Esophagus muscularis mucosa (tissue), 4 donors: ENCODE measurements at regions not wholly inside any gene's neighbourhood (a gene's known extent, or its start where the extent isn't known, plus 50 kb on each side); places are given as distances from the start of the nearest gene placed in this dataset.
A peak's percentile ranks its signal among the peaks of the same experiment; 100 is the strongest.
"Not testable (repeated sequence)": the region's sequence is repeated elsewhere in the genome, so short reads cannot be mapped to it uniquely, and the experiment has no call there.

Experiments used
- DNase-seq: peaks from one replicate; pipeline ENCODE4 v3.0.0-alpha.2; 2017; ENCODE audit errors: extremely low spot score
- H3K27ac ChIP-seq, 4 donors: fragments of 200-600 bp; sonication (generic); replicated peaks in 1 of 4; 1 replicate in 3 of 4; 2 replicates in 1 of 4; pipeline ENCODE4 v1.5.1; 2016 to 2019; ENCODE audit warnings: mild to moderate bottlenecking in 1 of 4
- H3K27me3 ChIP-seq, 4 donors: fragments of 200-600 bp; sonication (generic); one replicate each; pipeline versions ENCODE4 v1.5.1 to v1.6.0; 2016 to 2019
- H3K36me3 ChIP-seq, 4 donors: fragments of 200-600 bp; sonication (generic); one replicate each; pipeline ENCODE4 v1.5.1; 2016 to 2019
- H3K4me1 ChIP-seq, 4 donors: fragments of 200-600 bp; sonication (generic); one replicate each; pipeline ENCODE4 v1.5.1; 2016 to 2019
- H3K4me3 ChIP-seq, 4 donors: fragments of 200-600 bp; sonication (generic); 1 replicate in 2 of 4; 2 replicates in 2 of 4; pipeline ENCODE4 v1.5.1; 2016 to 2019; ENCODE audit warnings: mild to moderate bottlenecking in 4 of 4, moderate library complexity in 1 of 4
- H3K9me3 ChIP-seq, 4 donors: fragments of 200-600 bp; sonication (generic); 1 replicate in 3 of 4; 2 replicates in 1 of 4; pipeline ENCODE4 v1.5.1; 2016 to 2019
- EP300 ChIP-seq: sonication (generic); formaldehyde crosslinking; IDR thresholded peaks from one replicate; pipeline ENCODE4 v1.6.1; 2017; ENCODE audit warnings: antibody characterized with exemption
- POLR2A ChIP-seq: fragments of 450-650 bp; IDR thresholded peaks from one replicate; pipeline ENCODE4 v1.6.1; 2017; ENCODE audit warnings: antibody characterized with exemption, moderate library complexity, mild to moderate bottlenecking, low read depth
- POLR2AphosphoS5 ChIP-seq, 2 donors: sonication (generic); formaldehyde crosslinking; IDR thresholded peaks; one replicate each; pipeline ENCODE4 v1.6.1; 2017; ENCODE audit warnings: antibody characterized with exemption in 2 of 2
- WGBS: methylation state at CpG from one replicate; pipeline ENCODE4 v1.1.5; 2018; 5-methylcytosine and 5-hydroxymethylcytosine counted together
- intact Hi-C: fragments of 100-400 bp; cut with DNase I; formaldehyde crosslinking; loops from one replicate; pipeline ENCODE4 v1.15.1; 2023
- TF ChIP-seq, protein P1 (sequence below), 3 experiments: fragments of 200-600 bp in 2 of 3; fragments of 450-650 bp in 1 of 3; sonication (generic) in 2 of 3; IDR thresholded peaks; one replicate each; pipeline ENCODE4 v1.5.1; 2017 to 2019; ENCODE audit warnings: antibody characterized with exemption in 3 of 3, mild to moderate bottlenecking in 2 of 3, moderate library complexity in 1 of 3

DNA sequence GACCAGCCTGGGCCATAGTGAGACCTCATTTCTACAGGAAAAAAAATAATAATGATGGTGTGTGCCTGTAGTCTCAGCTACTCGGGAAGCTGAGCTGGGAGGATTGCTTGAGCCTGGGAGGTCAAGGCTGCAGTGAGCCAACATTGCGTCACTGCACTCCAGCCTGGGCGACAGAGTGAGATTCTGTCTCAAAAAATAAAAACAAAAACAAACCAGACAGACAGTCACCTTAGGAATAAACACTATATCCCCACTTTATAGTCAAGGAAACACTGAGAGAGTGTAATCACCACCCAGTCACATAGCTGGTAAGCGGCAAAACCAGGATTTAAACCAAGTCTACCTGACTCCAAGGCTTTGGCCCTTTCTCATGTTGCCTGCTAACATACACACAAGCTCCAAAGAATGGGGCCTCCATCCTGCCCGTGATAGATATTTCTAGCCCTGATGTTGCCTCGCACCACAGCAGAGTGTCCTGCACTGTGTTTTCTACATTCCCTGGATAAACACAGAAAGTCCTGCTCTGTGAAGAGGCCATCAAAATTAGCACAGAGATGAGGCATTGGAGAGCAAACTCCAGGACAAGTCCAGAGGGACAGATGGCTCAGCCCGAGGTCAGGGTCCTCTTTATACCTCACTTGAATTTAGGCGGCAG lies 66.1 kb upstream of the SMURF2 start:
- no peak overlapping the region for H3K27ac ChIP-seq
- no peaks in the 10 kb centered on the region for H3K36me3 ChIP-seq
- TF ChIP-seq, protein P1, sequence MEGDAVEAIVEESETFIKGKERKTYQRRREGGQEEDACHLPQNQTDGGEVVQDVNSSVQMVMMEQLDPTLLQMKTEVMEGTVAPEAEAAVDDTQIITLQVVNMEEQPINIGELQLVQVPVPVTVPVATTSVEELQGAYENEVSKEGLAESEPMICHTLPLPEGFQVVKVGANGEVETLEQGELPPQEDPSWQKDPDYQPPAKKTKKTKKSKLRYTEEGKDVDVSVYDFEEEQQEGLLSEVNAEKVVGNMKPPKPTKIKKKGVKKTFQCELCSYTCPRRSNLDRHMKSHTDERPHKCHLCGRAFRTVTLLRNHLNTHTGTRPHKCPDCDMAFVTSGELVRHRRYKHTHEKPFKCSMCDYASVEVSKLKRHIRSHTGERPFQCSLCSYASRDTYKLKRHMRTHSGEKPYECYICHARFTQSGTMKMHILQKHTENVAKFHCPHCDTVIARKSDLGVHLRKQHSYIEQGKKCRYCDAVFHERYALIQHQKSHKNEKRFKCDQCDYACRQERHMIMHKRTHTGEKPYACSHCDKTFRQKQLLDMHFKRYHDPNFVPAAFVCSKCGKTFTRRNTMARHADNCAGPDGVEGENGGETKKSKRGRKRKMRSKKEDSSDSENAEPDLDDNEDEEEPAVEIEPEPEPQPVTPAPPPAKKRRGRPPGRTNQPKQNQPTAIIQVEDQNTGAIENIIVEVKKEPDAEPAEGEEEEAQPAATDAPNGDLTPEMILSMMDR (IDR thresholded peaks at IDR 0.05): no peak
- TF ChIP-seq POLR2AphosphoS5 (IDR thresholded peaks at IDR 0.05) (no peak), EP300 (no peak), POLR2A (no peak)
- no peak for DNase-seq
- no peaks in the 10 kb centered on the region for H3K27me3 ChIP-seq
- peaks cover 10 to 25% (median 19%) of the 10 kb centered on the region in 4 donors for H3K4me1 ChIP-seq
- intact Hi-C loops: no loop called here
- 83% methylated on average over 6 of the region's 8 CpGs for WGBS
- no peaks in the 10 kb centered on the region for H3K9me3 ChIP-seq
- H3K4me3 ChIP-seq: no peak overlapping the region

DNA sequence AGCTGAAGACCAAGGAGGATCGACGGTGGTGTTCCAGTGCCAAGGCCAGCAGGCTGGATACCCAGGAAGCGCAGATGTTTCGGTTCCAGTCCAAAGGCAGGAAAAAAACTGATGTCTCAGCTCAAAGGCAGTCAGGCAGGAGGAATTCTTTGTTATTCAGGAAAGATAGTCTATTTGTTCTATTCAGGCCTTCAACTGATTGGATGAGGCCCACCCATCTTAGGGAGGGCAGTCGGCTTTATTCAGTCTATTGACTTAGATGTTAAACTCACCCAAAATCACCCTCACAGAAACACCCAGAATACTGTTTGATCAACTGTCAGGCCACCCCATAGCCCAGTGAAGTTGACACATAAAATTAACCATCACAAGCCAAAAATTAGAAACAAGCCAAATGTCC lies 63.9 kb upstream of the SMURF2 start:
- 94% methylated on average over 4 of the region's 5 CpGs for WGBS
- DNase-seq: not testable (repeated sequence)

DNA sequence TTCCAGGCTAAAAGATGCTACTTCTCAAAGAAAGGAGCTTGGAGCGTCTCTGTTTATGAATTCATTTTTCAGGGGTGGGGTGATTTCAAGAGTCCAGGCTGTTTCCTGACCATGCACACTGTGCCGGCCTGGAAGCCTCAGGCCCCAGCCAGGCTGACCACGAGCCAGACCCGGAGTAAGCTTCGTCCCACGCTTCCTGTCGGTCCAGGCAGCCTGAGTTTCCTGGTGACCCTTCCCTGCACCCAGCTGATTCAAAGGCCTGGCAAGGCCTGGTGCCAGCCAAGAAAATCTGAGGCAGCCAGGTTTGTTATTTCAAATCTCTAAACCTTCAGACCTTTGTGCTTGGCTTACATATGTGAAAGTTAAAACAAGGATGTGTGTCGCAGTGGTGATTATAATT lies 62.1 kb upstream of the SMURF2 start:
- H3K4me3 ChIP-seq, H3K9me3 ChIP-seq, DNase-seq, intact Hi-C loops, H3K36me3 ChIP-seq, H3K27me3 ChIP-seq: not testable (repeated sequence)
- TF ChIP-seq POLR2AphosphoS5 (IDR thresholded peaks at IDR 0.05): peak; percentile 30 to 47
- WGBS: 47% methylated on average over 8 of the region's 8 CpGs
- Histone ChIP-seq H3K4me1 (peaks cover 5 to 18% (median 11%) of the 10 kb centered on the region in 4 donors), H3K27ac (peak overlapping the region; percentile 25 to 64 (median 52))

More for the DNA sequence above, 63.9 kb upstream of the SMURF2 start:
- intact Hi-C loops, H3K27ac ChIP-seq, H3K36me3 ChIP-seq, H3K27me3 ChIP-seq, H3K4me3 ChIP-seq, H3K9me3 ChIP-seq: not testable (repeated sequence)
- H3K4me1 ChIP-seq: peaks cover 5 to 14% (median 11%) of the 10 kb centered on the region in 4 donors

DNA sequence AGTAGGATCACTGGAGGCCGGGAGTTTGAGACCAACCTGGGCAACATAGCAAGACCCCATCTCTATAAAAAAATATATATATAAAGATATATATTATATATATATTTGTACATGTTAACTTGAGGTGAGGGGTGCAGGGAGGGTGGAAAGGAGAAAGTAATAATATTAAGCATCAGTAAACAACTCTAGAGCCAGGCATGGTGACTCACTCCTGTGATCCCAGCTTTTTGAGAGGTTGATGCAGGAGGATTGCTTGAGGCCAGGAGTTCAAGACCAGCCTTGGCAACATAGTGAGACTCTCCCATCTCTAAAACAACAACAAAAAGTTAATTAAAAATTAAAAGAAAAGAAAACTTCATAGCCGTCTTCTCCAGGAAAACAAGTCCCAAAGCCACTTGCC lies 61.7 kb upstream of the SMURF2 start:
- no peak for TF ChIP-seq POLR2A
- TF ChIP-seq EP300: no peak
- no peak for TF ChIP-seq POLR2AphosphoS5 (IDR thresholded peaks at IDR 0.05)
- TF ChIP-seq, protein P1 (IDR thresholded peaks at IDR 0.05): no peak
- DNase-seq: no peak
- no peaks in the 10 kb centered on the region for H3K36me3 ChIP-seq
- intact Hi-C loops: no loop called here
- H3K27ac ChIP-seq: peak overlapping the region; percentile 25 to 64 (median 52)
- 71% methylated on average over 2 of the region's 2 CpGs for WGBS
- peaks cover 5 to 18% (median 11%) of the 10 kb centered on the region in 4 donors for H3K4me1 ChIP-seq
- H3K27me3 ChIP-seq: no peaks in the 10 kb centered on the region
- no peaks in the 10 kb centered on the region for H3K9me3 ChIP-seq
- no peak overlapping the region for H3K4me3 ChIP-seq

GRCh38 chr17:64721556-64721955 lies 59.4 kb upstream of the SMURF2 start:
- H3K4me1 ChIP-seq: peaks cover 5 to 18% (median 11%) of the 10 kb centered on the region in 4 donors
- H3K27ac ChIP-seq, H3K4me3 ChIP-seq, H3K36me3 ChIP-seq, DNase-seq, intact Hi-C loops, H3K27me3 ChIP-seq, H3K9me3 ChIP-seq: not testable (repeated sequence)
- 96% methylated on average over 1 of the region's 1 CpG for WGBS

DNA sequence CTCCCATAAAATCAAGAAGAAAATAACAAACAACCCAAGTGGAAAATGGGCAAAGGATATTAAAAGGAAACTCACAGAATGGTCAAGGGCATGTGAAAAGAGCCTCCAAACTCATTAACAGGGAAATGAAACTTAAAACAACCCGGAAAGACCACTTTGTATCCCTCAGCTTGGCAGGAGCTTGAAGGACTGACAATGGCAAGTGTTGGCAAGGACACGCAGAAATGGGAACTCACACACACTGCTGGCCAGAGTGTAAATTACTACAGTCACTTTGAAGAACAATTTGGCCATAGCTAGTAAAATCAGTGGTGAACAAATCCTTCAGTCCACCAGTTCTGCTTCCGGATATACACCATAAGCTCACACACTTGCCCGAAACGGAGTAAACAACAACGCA lies 58.1 kb upstream of the SMURF2 start:
- 75% methylated on average over 6 of the region's 6 CpGs for WGBS
- H3K27me3 ChIP-seq, H3K4me3 ChIP-seq, H3K9me3 ChIP-seq, DNase-seq, intact Hi-C loops, H3K27ac ChIP-seq, H3K36me3 ChIP-seq: not testable (repeated sequence)
- peaks cover 5 to 18% (median 11%) of the 10 kb centered on the region in 4 donors for H3K4me1 ChIP-seq

DNA sequence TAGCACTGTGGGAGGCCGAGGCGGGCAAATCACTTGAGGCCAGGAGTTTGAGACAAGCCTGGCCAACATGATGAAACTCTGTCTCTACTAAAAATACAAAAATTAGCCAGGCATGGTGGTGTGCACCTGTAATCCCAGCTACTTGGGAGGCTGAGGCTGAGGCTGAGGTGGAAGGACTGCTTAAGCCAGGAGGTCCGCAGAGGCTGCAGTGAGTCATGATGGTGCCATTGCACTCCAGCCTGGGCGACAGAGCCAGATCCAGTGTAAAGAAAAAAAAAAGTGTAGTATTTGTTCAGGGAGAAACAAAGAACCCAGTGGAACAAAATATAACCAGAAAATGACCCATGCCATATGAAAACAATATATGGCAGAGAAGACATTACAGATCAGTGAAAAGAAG lies 57.4 kb upstream of the SMURF2 start:
- H3K36me3 ChIP-seq, intact Hi-C loops, H3K4me3 ChIP-seq, DNase-seq, H3K27me3 ChIP-seq, H3K9me3 ChIP-seq, H3K27ac ChIP-seq: not testable (repeated sequence)
- WGBS: 94% methylated on average over 4 of the region's 4 CpGs
- peaks cover 3 to 14% (median 9%) of the 10 kb centered on the region in 4 donors for H3K4me1 ChIP-seq

DNA sequence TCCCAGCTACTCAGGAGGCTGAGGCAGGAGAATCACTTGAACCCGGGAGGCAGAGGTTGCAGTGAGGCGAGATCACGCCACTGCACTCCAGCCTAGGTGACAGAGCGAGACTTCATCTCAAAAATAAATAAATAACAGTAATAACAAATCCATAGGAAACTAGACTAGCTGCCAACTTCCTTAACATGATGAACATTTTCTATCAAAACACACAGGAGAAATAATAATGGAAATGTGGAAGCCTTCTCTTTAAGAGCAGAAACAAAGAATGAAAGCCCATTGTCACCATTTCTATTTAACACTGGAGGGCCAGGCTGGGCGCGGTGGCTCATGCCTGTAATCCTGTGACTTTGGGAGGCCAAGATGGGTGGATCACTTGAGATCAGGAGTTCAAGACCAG lies 56.7 kb upstream of the SMURF2 start:
- H3K36me3 ChIP-seq, H3K9me3 ChIP-seq, intact Hi-C loops, H3K4me3 ChIP-seq, H3K27ac ChIP-seq, H3K27me3 ChIP-seq, H3K4me1 ChIP-seq, DNase-seq: not testable (repeated sequence)
- 88% methylated on average over 6 of the region's 6 CpGs for WGBS
